ENCODE measurements at regions not wholly inside any gene's neighbourhood (a gene's known extent, or its start where the extent isn't known, plus 50 kb on each side); places are given as distances from the start of the nearest gene placed in this dataset.

DNA sequence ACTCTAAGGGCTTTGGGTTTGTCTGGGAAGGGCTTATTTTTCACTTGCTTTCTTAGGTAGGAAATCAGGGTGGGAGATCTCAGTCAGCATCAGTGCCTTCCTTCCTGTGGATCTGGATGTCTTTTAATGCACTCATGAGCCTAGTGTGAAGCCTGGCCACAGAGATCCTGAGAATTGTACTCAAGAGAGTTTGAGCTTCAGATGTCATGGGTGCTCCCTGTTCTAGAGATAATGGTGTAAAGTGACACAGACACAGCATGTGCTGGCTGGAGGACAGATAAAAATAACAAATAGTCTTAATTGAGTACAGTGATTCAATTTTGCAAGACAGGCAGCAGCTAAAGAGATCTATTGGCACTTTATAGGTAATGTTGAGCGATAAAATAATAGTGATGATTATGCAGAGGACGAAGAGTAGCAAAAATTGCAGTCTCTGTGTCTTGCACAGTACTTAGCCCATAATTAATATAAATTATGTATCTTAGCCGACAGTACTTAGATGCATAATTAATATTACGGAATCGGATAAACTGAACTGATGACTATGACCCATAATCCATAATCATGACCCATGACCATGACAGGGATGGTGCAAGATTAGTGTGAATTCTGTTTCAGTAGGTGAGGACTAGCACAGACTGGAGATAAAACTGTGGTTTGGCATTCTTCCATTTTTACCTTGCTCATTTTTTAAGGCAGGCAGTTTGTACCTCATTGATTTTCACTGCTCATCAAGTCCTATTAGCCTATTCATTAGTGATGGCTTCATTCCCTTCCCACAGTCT lies 408.7 kb upstream of the PIK3R1 start:
- ATAC-seq (ENCODE audit: low read depth) (no peak), DNase-seq (no peak)
- H3K9me3 ChIP-seq (ENCODE audit: control extremely low read depth in 1 of 3, control insufficient read depth in 2 of 3, insufficient read depth in 1 of 3, low read length in 2 of 3), result no peaks in the 10 kb centered on the region
- Mint-ChIP-seq H3K27me3 (no peaks in the 10 kb centered on the region), H3K4me3 (no peak overlapping the region), H3K27ac (no peak overlapping the region), H3K4me1 (peaks cover 8% of the 10 kb centered on the region), H3K9me3 (ENCODE audit: insufficient read depth) (no peaks in the 10 kb centered on the region)
- CTCF ChIA-PET, result no interaction called here
- H3K4me2 ChIP-seq (replicated peaks; ENCODE audit: low read depth, low read length, poor library complexity, severe bottlenecking), result no peak overlapping the region
- H3K27me3 ChIP-seq (replicated peaks in 1 of 4; ENCODE audit: control extremely low read depth in 1 of 4, control insufficient read depth in 3 of 4, insufficient read depth in 4 of 4, low read length in 3 of 4), result no peaks in the 10 kb centered on the region
- intact Hi-C loops (cut with micrococcal nuclease), result no loop called here
- no peaks in the 10 kb centered on the region for H3K79me2 ChIP-seq (ENCODE audit: control insufficient read depth, insufficient read depth, low read length)
- no CpG with 5 or more reads among the region's 5 CpGs for WGBS (ENCODE audit: insufficient coverage)
- TF ChIP-seq, protein P1, sequence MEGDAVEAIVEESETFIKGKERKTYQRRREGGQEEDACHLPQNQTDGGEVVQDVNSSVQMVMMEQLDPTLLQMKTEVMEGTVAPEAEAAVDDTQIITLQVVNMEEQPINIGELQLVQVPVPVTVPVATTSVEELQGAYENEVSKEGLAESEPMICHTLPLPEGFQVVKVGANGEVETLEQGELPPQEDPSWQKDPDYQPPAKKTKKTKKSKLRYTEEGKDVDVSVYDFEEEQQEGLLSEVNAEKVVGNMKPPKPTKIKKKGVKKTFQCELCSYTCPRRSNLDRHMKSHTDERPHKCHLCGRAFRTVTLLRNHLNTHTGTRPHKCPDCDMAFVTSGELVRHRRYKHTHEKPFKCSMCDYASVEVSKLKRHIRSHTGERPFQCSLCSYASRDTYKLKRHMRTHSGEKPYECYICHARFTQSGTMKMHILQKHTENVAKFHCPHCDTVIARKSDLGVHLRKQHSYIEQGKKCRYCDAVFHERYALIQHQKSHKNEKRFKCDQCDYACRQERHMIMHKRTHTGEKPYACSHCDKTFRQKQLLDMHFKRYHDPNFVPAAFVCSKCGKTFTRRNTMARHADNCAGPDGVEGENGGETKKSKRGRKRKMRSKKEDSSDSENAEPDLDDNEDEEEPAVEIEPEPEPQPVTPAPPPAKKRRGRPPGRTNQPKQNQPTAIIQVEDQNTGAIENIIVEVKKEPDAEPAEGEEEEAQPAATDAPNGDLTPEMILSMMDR (IDR thresholded peaks at IDR 0.05), result no peak
- no peak for TF ChIP-seq EZH2 (IDR thresholded peaks at IDR 0.05; ENCODE audit: borderline replicate concordance, insufficient read depth, low read depth, low read length, poor library complexity, severe bottlenecking)
- H3K9ac ChIP-seq (ENCODE audit: low read length), result no peak overlapping the region
- POLR2A ChIA-PET, result no interaction called here
- no peak overlapping the region for H3K4me3 ChIP-seq (ENCODE audit: control extremely low read depth in 1 of 5, extremely low read depth in 1 of 5, insufficient read depth in 1 of 5, low read depth in 2 of 5, low read length in 4 of 5)
- H4K20me1 ChIP-seq (ENCODE audit: control insufficient read depth, insufficient read depth, low read length, poor library complexity, severe bottlenecking), result no peaks in the 10 kb centered on the region
- H3K4me1 ChIP-seq (ENCODE audit: control insufficient read depth in 2 of 2, insufficient read depth in 2 of 2, low read length in 2 of 2), result peaks cover 4 to 7% of the 10 kb centered on the region in 2 donors
- no peaks in the 10 kb centered on the region for H3K36me3 ChIP-seq (replicated peaks in 1 of 2; ENCODE audit: control extremely low read depth in 1 of 2, control insufficient read depth in 1 of 2, extremely low read depth in 1 of 2, insufficient read depth in 2 of 2, low read length in 1 of 2)
- no peak overlapping the region for H2AFZ ChIP-seq (ENCODE audit: insufficient read depth, low read depth, low read length, poor library complexity, severe bottlenecking)
- no peak overlapping the region for H3K27ac ChIP-seq (ENCODE audit: low read length in 2 of 2)

DNA sequence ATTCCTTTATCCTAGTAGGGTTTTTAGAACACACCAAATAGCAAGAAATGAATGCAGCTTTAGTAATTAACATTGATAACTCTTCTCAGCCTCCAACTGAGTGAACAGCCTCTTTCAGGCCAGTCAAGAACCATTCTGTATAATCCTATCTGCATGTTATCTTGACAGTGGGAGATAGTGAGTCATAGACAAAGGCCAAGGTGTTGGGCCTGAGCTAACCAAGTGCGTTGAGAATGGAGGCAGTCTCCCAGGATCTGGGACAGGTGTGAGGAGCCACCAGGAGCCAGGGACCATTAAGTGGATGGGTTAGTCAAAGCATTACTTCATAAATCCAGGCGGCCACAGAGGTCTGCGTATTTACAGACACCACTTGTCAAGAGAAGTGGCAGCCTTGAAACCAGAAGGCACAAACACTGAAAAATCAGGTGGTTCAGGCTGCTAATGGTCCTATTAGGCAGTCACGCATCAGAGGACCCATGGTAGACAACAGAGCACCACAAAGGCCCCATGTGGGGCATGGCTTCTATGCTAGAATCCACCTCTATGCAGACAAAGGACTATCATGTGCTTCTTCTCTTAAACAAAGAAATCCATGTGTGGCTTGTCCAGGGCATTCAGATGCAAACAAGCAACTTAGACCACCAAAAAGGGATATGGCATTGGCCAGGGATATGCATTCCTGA lies 409.7 kb upstream of the PIK3R1 start:
- no peaks in the 10 kb centered on the region for H3K27me3 ChIP-seq (replicated peaks in 1 of 4; ENCODE audit: control extremely low read depth in 1 of 4, control insufficient read depth in 3 of 4, insufficient read depth in 4 of 4, low read length in 3 of 4)
- POLR2A ChIA-PET, result no interaction called here
- no peak overlapping the region for H3K4me2 ChIP-seq (replicated peaks; ENCODE audit: low read depth, low read length, poor library complexity, severe bottlenecking)
- Mint-ChIP-seq H3K27me3 (no peaks in the 10 kb centered on the region), H3K4me3 (no peak overlapping the region), H3K4me1 (peaks cover 8% of the 10 kb centered on the region), H3K27ac (no peak overlapping the region), H3K9me3 (ENCODE audit: insufficient read depth) (no peaks in the 10 kb centered on the region)
- H3K4me1 ChIP-seq (ENCODE audit: control insufficient read depth in 2 of 2, insufficient read depth in 2 of 2, low read length in 2 of 2), result peaks cover 4 to 7% of the 10 kb centered on the region in 2 donors
- no peaks in the 10 kb centered on the region for H3K79me2 ChIP-seq (ENCODE audit: control insufficient read depth, insufficient read depth, low read length)
- CTCF ChIA-PET, result no interaction called here
- H3K9me3 ChIP-seq (ENCODE audit: control extremely low read depth in 1 of 3, control insufficient read depth in 2 of 3, insufficient read depth in 1 of 3, low read length in 2 of 3), result no peaks in the 10 kb centered on the region
- TF ChIP-seq EZH2 (IDR thresholded peaks at IDR 0.05; ENCODE audit: borderline replicate concordance, insufficient read depth, low read depth, low read length, poor library complexity, severe bottlenecking), result no peak
- TF ChIP-seq, protein P1 (IDR thresholded peaks at IDR 0.05), result no peak
- H2AFZ ChIP-seq (ENCODE audit: insufficient read depth, low read depth, low read length, poor library complexity, severe bottlenecking), result no peak overlapping the region
- H3K9ac ChIP-seq (ENCODE audit: low read length), result no peak overlapping the region
- H3K36me3 ChIP-seq (replicated peaks in 1 of 2; ENCODE audit: control extremely low read depth in 1 of 2, control insufficient read depth in 1 of 2, extremely low read depth in 1 of 2, insufficient read depth in 2 of 2, low read length in 1 of 2), result no peaks in the 10 kb centered on the region
- intact Hi-C loops (cut with micrococcal nuclease), result no loop called here
- ATAC-seq (ENCODE audit: low read depth), result no peak
- H4K20me1 ChIP-seq (ENCODE audit: control insufficient read depth, insufficient read depth, low read length, poor library complexity, severe bottlenecking), result no peaks in the 10 kb centered on the region
- no peak for DNase-seq
- no peak overlapping the region for H3K4me3 ChIP-seq (ENCODE audit: control extremely low read depth in 1 of 5, extremely low read depth in 1 of 5, insufficient read depth in 1 of 5, low read depth in 2 of 5, low read length in 4 of 5)
- no peak overlapping the region for H3K27ac ChIP-seq (ENCODE audit: low read length in 2 of 2)
- WGBS (ENCODE audit: insufficient coverage), result 94% methylated on average over 4 of the region's 4 CpGs

Measured in B cell (primary cell).